GM19043 (cell line): ENCODE measurements at regions not wholly inside any gene's neighbourhood (a gene's known extent, or its start where the extent isn't known, plus 50 kb on each side); places are given as distances from the start of the nearest gene placed in this dataset.
"Not testable (repeated sequence)": the region's sequence is repeated elsewhere in the genome, so short reads cannot be mapped to it uniquely, and the experiment has no call there.

ENCODE experiments used
- ATAC-seq: cut with Tn5 transposase; IDR thresholded peaks from one replicate; pipeline ENCODE4 v1.9.1; 2021; ENCODE audit warnings: low read depth; ENCODE audit not compliant: unreplicated experiment

DNA sequence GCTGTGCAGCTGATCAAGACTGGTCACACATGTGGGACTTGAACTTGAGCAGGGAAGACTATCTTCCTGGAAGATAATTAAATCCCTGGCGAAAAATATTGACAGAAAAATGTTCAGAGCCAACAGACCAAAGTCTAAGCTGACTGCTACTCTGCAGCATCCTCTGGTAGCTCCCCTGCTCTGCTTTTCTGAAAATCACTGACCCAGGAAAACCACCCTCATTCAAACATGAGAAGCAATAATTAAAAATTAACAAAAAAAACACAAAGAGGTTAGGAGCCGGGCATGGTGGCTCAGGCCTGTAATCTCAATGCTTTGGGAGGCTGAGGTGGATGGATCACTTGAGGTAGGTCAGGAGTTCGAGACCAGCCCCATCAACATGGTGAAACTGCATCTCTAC, 151.9 kb downstream of the SCG2 start:
- no peak for ATAC-seq

DNA sequence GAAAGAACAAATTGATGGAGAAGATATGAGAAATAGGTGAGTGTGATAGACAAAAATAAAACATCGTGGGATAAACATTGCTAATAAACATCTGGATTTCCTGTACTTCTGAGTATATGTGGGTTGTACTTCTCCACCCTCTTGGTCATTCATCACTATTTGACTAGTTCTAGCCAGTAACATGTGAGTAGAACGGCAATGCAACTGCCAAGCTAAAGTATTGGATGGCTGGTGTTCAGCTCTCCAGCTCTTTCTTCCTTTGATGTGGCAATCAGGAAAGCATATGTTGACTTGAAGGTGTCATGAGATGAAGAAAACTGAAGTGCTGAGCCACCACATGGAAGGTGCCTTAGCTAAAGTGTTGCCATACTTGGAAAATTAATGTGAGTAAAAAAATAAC, 144.9 kb downstream of the SCG2 start:
- ATAC-seq: no peak

DNA sequence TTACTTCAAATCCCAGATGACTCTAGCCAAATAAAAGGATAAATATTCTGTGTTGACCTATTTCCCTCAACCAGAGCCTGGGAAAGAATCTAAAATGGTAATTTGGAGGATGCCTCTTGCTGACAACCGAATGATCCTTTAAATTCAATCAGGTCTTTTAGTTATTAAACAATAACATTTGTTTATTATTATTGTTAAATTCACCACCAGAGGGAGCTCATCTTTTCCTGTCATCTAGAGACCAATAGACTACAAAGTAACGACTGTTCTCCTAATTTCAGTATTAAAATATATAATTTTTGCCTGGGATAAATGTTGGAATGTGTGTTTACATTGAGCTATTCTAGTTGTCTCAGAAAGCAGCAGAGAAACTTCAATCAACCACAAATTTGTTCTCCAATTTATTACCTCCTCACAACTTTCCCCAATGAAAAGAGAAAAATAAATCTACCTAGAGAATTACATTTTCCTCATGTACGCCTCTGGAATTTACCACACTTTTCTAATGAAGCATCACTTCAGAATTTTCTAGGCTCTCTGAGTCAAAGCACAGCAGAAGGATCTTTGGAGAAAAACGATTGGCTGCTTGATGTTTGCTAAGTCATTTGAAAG, 142.7 kb downstream of the SCG2 start:
- no peak for ATAC-seq

DNA sequence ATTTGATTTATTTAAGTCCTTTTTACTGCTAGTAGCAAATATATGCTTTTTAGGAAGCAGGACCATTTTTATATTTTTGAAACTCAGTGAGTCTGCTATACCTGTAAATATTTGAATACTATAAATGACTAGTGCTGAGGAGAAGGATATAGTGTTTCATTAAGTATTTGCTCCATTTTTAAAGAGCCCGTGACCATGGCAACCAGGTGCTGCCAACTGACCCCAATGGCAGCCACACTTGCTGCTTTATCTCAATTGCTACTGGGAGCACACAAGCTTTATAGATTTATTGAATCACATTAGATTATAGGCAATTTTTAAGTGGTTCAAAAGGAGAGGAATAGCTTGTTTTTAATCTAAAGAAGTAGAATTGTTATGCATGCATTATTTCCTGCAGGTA, 142.0 kb downstream of the SCG2 start:
- ATAC-seq: no peak

DNA sequence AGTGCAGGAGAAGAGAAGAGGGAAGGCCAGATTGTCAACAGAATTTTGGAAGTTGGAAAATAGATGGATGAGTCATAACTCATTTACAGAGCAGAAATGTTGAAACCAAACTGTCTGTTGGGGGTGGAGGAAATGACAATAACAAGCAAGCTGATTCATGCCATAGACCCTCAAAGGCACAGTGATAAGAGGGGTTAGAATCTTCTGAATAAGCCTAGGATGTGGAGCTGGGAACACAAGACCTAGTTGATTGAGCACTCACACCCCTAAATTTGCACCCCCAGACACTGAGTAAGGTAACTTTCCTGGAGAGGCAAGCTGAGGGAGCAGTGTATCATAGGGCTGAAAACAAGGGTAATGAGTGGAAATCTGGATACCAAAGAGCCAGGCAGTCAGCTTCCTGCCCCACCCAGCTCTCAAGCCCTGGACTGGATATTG, 141.4 kb downstream of the SCG2 start:
- no peak for ATAC-seq

DNA sequence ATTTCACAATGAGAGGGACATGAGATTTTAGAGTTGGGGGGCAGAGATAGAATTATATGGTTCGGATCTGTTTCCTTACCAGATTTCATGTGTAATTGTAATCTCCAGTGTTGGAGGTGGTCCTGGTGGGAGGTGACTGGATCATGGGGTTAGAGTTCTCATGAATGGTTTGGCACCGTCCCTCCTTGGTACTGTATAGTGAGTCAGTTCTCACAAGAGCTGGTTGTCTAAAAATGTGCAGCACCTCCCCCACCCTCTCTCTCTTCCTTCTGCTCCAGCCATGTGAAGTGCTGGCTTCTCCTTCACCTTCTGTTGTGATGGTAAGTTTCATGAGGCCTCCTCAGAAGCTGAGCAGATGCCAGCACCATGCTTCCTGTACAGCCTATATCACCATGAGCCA, 138.1 kb downstream of the SCG2 start:
- no peak for ATAC-seq

DNA sequence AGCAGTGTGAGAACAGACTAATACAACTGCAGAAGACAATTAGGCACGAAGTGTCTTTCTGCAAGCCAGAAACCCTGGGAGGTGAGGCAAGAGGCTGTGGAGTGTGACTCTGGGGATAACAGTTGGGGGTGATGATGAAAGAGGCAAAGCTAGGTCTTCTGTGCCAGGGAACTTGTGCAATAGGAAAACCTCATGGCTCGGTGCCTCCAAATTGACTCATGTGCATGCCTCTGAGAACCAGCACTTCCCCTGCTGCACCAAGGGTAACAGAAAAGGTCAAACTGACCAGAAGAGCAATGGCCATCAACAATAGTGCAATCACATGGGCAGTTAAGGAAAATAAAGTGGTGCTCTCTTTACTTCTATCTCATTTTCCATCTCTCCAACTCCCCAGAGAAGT, 136.4 kb downstream of the SCG2 start:
- ATAC-seq: no peak

DNA sequence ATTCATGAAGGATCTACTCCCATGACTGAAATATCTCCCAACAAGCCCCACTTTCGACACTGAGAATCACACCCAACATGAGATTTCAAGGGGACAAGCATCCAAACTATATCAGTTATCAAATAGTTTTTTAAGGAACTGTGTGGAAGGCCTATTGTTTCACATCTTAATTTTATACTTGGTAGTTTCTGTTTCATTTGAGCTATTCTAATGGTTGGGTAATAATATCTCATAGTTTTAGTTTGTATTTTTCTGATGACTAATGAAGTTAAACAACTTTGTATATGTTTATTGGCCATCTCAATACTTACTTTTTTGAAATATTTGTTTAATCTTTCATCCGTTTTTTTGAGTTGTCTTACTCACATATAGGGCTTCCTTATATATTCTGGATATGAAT, 135.0 kb downstream of the SCG2 start:
- ATAC-seq: no peak

DNA sequence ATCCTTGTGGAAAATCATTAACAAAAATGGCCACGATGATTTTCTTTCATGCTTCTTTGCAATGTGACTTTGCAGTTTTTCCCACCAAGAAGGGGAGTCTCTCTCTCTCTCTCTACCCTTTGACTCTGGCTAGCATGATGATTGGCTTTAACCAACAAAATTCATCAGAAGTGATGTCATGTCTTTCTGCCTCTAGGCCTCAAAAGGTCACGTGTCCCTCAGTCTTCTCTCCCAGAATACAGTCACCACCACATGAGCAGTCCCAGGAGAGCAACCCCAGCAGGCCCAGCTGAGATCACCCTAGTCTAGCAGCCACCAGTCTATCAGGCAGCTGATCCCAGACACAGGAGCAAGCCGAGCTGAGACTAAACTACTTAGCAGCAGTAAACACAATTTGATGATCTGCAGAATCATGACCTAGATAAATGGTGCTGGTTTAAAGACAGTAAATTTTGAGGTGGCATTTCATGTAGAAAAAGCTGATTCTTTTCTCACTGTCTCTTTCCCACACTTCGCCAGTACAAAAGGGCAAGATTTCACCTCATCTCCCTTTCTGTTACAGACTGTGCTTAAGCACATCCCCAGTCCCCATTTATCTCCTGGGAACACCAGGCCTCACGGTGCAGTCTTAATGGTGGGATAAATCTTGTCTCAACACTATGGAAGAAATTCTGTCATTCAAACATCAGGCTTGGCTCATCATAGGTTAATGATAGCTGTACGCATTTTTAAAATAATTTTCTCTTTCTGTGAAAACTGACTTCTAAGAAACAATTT, 132.7 kb downstream of the SCG2 start:
- ATAC-seq: no peak

DNA sequence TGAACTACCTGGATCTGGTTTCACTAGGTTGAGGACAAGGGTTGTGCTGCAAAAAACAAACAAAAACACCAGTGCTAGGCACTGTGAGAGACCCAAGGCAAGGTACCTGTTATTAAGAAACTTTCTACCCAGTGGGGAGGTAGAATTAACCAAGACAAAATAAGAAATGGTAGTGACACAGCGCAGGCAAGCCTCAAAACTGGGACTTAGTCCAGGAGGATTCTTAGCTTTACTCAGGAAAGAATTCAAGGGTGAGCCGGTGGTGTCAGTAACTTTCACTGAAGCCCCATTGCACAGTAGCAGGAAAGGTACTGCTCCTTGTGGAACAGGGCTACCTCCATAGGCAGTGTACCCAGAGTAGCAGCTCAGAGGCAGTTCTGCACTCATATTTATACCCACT, 131.6 kb downstream of the SCG2 start:
- ATAC-seq: no peak

DNA sequence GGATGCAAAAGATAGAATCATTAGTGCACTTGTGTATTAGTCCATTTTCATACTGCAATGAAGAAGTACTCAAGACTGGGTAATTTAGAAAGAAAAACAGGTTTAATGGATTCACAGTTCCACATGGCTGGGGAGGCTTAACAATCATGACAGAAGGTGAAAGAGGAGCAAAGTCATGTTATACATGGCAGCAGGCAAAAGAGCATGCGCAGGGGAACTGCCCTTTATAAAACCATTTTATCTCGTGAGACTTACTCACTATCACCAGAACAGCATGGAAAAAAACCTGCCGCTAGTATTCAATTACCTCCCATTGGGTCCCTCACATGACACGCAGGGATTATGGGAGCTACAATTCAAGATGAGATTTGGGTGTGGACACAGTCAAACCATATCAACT, 129.4 kb downstream of the SCG2 start:
- no peak for ATAC-seq

DNA sequence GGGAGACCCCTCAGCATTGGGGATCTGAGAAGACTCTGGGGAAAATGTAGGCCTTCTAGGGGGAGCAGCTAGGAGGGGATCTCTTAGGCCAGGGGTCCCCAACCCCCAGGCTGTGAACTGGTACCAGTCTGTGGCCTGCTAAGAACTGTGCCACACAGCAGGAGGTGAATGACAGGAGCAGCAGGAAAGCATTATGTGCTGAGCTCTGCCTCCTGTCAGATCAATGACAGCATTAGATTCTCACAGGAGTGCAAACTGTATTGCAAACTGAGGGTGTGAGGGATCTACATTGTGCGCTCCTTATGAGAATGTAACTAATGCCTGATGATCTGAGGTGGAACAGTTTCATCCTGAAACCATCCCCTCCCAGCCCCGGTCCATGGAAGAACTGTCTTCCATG, 127.3 kb downstream of the SCG2 start:
- no peak for ATAC-seq

DNA sequence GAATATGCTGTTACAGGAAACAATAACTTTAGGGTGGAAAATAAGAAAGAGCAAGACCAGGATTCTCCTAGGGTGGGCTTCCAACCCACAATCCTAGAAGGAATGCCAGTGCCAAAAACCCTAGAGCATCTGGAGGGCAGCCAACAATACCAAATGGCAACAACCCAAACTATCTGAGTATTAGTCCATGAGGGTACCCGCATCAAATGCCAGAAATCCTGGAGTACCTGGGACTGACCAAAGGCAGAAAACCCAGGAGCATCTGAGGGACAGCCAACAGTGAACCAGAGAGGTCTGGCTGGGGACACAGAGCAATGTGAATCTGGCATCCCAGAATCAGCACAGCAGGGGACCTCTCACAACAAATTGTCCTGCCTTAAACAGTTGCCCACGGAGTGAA, 126.3 kb downstream of the SCG2 start:
- no peak for ATAC-seq

DNA sequence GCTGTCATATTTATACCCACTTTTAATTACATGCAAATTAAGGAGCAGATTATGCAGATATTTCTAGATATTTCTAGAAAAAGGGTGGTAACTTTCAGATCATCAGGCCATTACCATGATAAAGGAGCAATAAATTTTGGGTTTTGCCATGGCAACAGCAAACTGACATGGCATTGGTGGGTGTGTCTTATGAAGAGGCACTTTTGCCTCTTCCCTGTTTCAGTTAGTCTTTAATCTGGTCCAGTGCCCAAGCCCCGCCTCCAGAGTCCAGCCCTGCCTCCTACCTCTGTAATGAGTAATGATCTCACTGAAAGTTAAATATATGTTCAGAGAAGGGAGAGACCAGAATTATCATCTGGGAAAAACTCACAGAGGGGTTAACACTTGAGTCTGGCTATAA, 124.8 kb downstream of the SCG2 start:
- ATAC-seq: no peak

DNA sequence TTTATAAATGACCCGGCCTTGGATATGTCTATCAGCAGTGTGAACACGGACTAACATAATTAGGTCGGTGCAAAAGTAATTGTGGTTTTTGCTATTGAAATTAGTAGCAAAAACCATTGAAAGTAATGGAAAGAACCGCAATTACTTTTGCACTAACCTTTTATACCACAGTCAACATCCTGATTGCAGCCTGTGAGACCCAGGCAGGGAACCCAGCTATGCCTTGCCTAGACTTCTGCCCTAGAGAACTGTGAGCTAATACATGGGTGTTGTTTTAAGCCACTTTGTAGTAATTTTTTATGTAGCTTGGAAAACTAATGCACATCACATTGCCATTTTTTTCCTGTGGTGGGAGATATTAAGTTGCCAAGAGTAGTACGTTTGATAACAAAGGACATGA, 120.7 kb downstream of the SCG2 start:
- no peak for ATAC-seq

DNA sequence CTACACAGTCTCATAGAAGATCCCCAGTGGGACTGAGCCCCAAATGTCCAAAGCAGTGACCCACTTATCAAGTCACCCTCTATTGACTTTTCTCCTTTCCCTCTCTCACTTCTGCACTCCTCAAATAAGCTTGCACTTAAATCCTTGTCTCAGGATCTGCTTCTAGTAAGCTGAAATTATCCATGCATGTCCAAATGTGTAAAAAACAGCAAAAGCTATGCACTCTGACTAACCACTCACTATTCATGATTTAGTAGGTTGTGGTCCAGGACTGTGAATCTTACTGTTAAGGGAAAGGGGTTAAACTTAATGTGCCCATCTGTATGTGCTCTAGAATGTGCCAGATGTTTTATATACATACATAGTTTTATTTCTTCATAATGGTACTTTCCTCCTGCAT, 115.4 kb downstream of the SCG2 start:
- no peak for ATAC-seq

DNA sequence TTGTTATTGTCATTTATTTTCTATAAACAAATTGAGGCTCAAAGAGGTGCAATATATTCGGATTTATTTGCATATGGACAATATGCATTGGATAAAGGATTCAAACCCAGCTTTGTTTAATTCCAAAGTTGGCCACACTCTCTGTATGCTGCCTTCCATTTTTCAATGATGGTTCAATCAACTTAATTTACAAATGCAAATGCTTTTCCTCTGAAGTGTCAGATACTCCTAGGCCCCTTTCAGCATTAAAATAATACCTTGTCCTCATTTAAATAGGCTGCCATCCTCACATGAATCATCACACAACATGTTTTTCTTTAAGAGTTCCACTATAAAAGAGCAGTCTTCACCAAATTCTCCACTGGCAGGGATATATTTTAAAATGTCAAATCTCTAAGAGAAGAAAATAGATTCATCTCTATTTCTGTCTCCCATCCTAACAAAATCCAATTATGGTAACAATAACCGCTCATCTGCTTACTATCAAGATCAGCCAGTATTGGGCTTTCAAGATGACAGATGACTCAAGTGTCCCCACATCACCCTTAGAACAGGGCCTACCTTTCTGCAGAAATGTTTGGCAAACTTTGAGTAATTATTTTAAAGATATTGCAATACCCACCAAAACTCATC, 114.8 kb downstream of the SCG2 start:
- no peak for ATAC-seq

DNA sequence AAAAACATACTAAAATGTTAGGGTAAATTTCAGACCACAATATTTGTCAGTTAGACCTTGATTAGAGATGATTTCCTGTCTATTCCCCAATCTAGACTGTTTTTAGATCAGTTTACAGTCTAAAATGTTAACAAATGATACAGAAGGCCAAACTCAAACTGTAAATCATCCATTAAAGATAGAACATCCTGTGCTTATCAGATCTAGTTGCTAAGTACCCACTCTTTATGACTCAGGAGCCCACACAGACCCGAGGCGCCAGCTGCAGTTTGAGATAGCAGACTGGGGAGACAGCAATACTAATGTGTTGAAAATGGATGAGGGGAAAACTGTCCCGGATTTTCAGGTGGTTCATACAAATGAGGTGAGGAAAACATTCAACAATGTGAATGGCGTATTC, 113.3 kb downstream of the SCG2 start:
- no peak for ATAC-seq

DNA sequence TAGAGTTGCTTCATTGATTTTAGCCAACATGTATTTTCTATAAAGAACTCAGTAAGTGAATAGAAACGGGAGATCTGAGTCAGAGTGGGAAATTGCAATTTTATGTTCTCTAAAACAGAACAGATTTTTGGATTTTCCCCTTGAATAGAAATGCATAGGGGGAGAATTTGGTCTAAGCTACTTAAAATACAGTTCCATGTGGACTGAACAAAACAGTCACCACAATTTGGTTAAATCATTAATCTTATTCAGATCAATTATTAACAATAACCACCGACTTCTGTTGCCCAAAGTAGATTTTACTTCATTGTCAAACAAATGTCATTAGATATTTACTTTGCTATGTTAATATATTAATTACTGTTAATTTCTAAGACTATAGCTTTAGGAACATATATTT, 107.7 kb downstream of the SCG2 start:
- ATAC-seq: no peak

DNA sequence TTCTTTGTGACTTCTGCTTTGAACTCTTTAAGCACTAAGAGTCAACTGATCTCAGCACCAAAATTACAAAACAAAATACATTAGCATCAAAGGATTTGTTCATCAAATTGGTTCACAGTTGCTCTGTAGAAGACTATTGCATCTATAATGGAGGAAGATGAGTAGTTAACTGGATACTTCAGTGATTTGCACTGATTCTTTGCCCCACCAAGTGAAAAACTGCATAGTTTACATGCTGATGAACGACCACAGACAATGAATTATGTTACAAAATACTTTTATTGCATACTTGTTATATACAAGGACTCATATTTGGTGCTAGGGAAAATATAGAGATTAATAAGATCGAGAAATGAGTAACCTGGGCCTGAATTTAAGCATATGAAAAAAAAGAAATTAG, 107.2 kb downstream of the SCG2 start:
- no peak for ATAC-seq

DNA sequence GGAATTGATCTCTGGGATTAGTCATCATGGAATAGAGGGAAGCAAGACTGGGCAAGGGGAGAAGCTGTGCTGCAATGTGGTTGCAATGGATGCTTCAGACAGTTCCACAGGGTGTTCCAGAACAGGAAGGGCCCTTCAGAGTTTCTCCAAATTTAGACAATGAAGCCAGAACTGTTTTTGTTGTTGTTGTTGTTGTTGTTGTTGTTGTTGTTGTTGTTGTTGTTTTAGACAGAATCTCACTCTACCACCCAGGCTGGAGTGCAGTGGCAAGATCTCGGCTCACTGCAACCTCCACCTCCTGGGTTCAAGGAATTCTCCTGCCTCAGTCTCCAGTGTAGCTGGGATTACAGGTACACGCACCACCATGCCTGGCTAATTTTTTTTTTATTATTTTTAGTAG, 105.3 kb downstream of the SCG2 start:
- ATAC-seq: not testable (repeated sequence)

DNA sequence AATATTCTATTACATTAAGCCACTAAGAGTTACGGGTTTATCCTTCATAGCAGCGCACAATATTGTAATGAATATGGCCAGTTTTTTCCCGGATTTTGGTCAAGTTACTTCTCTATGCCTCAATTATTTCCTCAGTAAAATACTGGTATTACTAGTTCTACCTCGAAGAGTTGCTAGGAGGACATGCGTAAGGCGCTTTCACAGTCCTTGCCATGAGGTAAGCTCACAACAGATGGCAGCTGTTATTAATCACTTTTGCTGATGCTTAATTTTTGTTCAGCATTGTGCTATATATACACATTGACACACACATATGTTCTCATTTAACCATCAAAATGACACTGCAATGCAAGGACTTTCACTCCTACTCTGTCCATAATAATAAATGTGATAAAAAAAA, 101.5 kb downstream of the SCG2 start:
- ATAC-seq: no peak
